Fibroblast of lung (primary cell): ENCODE measurements at regions not wholly inside any gene's neighbourhood (a gene's known extent, or its start where the extent isn't known, plus 50 kb on each side); places are given as distances from the start of the nearest gene placed in this dataset.

ENCODE experiments used
- DNase-seq, 2 donors: peaks; one replicate each; pipeline versions ENCODE4 v3.0.0 to v3.0.0-alpha.2; 2010; ENCODE audit warnings: low read depth in 2 of 2
- H2AFZ ChIP-seq: 2 replicates; pipeline ENCODE4 v1.5.1; 2012; ENCODE audit warnings: low read length, control low read depth, inconsistent platforms
- H3K27ac ChIP-seq: 2 replicates; pipeline ENCODE4 v1.5.1; 2011; ENCODE audit warnings: low read length, control low read depth; ENCODE audit not compliant: insufficient read depth
- H3K27me3 ChIP-seq: 2 replicates; pipeline ENCODE4 v1.5.1; 2011; ENCODE audit warnings: mild to moderate bottlenecking, low read length; ENCODE audit not compliant: control insufficient read depth, insufficient read depth
- H3K36me3 ChIP-seq: 2 replicates; pipeline ENCODE4 v1.5.1; 2011; ENCODE audit warnings: low read length; ENCODE audit not compliant: control insufficient read depth, insufficient read depth
- H3K4me1 ChIP-seq: 2 replicates; pipeline ENCODE4 v1.5.1; 2011; ENCODE audit warnings: low read length; ENCODE audit not compliant: control insufficient read depth, insufficient read depth; ENCODE audit errors: extremely low read depth
- H3K4me2 ChIP-seq: 2 replicates; pipeline ENCODE4 v1.5.1; 2011; ENCODE audit warnings: low read length, control low read depth; ENCODE audit not compliant: insufficient read depth; ENCODE audit errors: extremely low read depth
- H3K4me3 ChIP-seq, 4 experiments: fragments of 200-600 bp in 1 of 4; sonication (generic) in 1 of 4; replicated peaks in 1 of 4; 2 replicates each; pipeline ENCODE4 v1.5.1; 2011 to 2016; ENCODE audit warnings: low read length in 4 of 4, low read depth in 3 of 4, mild to moderate bottlenecking in 3 of 4, control low read depth in 2 of 4, inconsistent platforms in 1 of 4, mixed read lengths in 1 of 4; ENCODE audit not compliant: insufficient read depth in 1 of 4; ENCODE audit errors: control extremely low read depth in 1 of 4
- H3K79me2 ChIP-seq: 2 replicates; pipeline ENCODE4 v1.5.1; 2012; ENCODE audit warnings: mild to moderate bottlenecking, low read length, inconsistent platforms; ENCODE audit not compliant: control insufficient read depth, insufficient read depth
- H3K9ac ChIP-seq: 2 replicates; pipeline ENCODE4 v1.5.1; 2011; ENCODE audit warnings: mild to moderate bottlenecking, low read length, control low read depth; ENCODE audit not compliant: insufficient read depth
- H3K9me3 ChIP-seq: 2 replicates; pipeline ENCODE4 v1.5.1; 2012; ENCODE audit warnings: low read depth, low read length; ENCODE audit not compliant: control insufficient read depth, insufficient read depth
- H4K20me1 ChIP-seq: 2 replicates; pipeline ENCODE4 v1.5.1; 2011; ENCODE audit warnings: low read length; ENCODE audit not compliant: control insufficient read depth, insufficient read depth; ENCODE audit errors: extremely low read depth
- CTCF ChIP-seq, 2 donors: IDR thresholded peaks in 1 of 2; conservative IDR thresholded peaks in 1 of 2; 1 replicate in 1 of 2; 2 replicates in 1 of 2; pipeline ENCODE4 v1.5.1; 2011 to 2012; ENCODE audit warnings: low read length in 2 of 2, control low read depth in 1 of 2, inconsistent platforms in 1 of 2, low read depth in 1 of 2, mild to moderate bottlenecking in 1 of 2
- EZH2 ChIP-seq: IDR thresholded peaks from 2 replicates; pipeline ENCODE4 v1.5.1; 2012; ENCODE audit warnings: low read length, control low read depth, mild to moderate bottlenecking; ENCODE audit errors: missing control alignments

GRCh38 chr7:53744403-53744760 is 708.9 kb downstream of the POM121L12 start:
- no peak for DNase-seq
- Histone ChIP-seq H3K4me1 (no peaks in the 10 kb centered on the region), H3K27me3 (no peaks in the 10 kb centered on the region), H4K20me1 (no peaks in the 10 kb centered on the region), H3K36me3 (no peaks in the 10 kb centered on the region), H3K9ac (no peak overlapping the region), H3K9me3 (no peaks in the 10 kb centered on the region), H3K27ac (no peak overlapping the region), H3K79me2 (no peaks in the 10 kb centered on the region), H2AFZ (no peak overlapping the region), H3K4me2 (no peak overlapping the region), H3K4me3 (no peak overlapping the region)
- TF ChIP-seq EZH2, result no peak
- no peak for TF ChIP-seq CTCF (conservative IDR thresholded peaks at IDR 0.05 in 1 of 2, IDR thresholded peaks at IDR 0.05 in 1 of 2; ENCODE audit: low read depth in 1 of 2, low read length in 2 of 2)

GRCh38 chr7:53756946-53757345 is 721.5 kb downstream of the POM121L12 start:
- no peak overlapping the region for H3K4me2 ChIP-seq
- H3K27me3 ChIP-seq, result no peaks in the 10 kb centered on the region
- no peak for DNase-seq
- no peaks in the 10 kb centered on the region for H4K20me1 ChIP-seq
- no peaks in the 10 kb centered on the region for H3K79me2 ChIP-seq
- no peaks in the 10 kb centered on the region for H3K9me3 ChIP-seq
- TF ChIP-seq EZH2 (no peak), CTCF (conservative IDR thresholded peaks at IDR 0.05 in 1 of 2, IDR thresholded peaks at IDR 0.05 in 1 of 2; ENCODE audit: low read depth in 1 of 2, low read length in 2 of 2) (no peak)
- no peak overlapping the region for H3K27ac ChIP-seq
- no peaks in the 10 kb centered on the region for H3K36me3 ChIP-seq
- no peak overlapping the region for H3K4me3 ChIP-seq
- H3K9ac ChIP-seq, result no peak overlapping the region
- no peak overlapping the region for H2AFZ ChIP-seq
- no peaks in the 10 kb centered on the region for H3K4me1 ChIP-seq

GRCh38 chr7:53768186-53768585 is 732.8 kb downstream of the POM121L12 start:
- Histone ChIP-seq H3K9me3 (no peaks in the 10 kb centered on the region), H3K27me3 (no peaks in the 10 kb centered on the region), H3K9ac (no peak overlapping the region), H2AFZ (no peak overlapping the region), H4K20me1 (no peaks in the 10 kb centered on the region), H3K36me3 (no peaks in the 10 kb centered on the region), H3K4me3 (no peak overlapping the region), H3K27ac (no peak overlapping the region), H3K4me2 (no peak overlapping the region), H3K4me1 (no peaks in the 10 kb centered on the region), H3K79me2 (no peaks in the 10 kb centered on the region)
- no peak for DNase-seq
- TF ChIP-seq EZH2 (no peak), CTCF (conservative IDR thresholded peaks at IDR 0.05 in 1 of 2, IDR thresholded peaks at IDR 0.05 in 1 of 2; ENCODE audit: low read depth in 1 of 2, low read length in 2 of 2) (no peak)
